SK-N-SH (cell line): ENCODE measurements at regions not wholly inside any gene's neighbourhood (a gene's known extent, or its start where the extent isn't known, plus 50 kb on each side); places are given as distances from the start of the nearest gene placed in this dataset.
A peak's percentile ranks its signal among the peaks of the same experiment; 100 is the strongest.

Experiments
- CTCF ChIA-PET: fragments of 300-600, 350-600 bp; formaldehyde crosslinking; extraction: SDS; loops from one replicate; lab custom pipeline; 2021; lab: Yijun Ruan, JAX
- POLR2A ChIA-PET: fragments of 350-600 bp; sonication (Branson Sonifier 250); formaldehyde crosslinking; extraction: SDS; loops from one replicate; lab custom pipeline; 2020; ENCODE audit warnings: antibody characterized with exemption, inconsistent platforms; lab: Yijun Ruan, JAX
- DNase-seq: peaks from one replicate; pipeline ENCODE4 v3.0.0; 2012
- H2AFZ ChIP-seq: fragments of 200-600 bp; sonication (generic); 2 replicates; pipeline ENCODE4 v1.8.1; 2016; ENCODE audit warnings: antibody characterized with exemption, mild to moderate bottlenecking, low read depth
- H3F3A ChIP-seq: fragments of 200-600 bp; sonication (generic); replicated peaks from 2 replicates; pipeline ENCODE3; 2016; ENCODE audit warnings: antibody characterized with exemption, mild to moderate bottlenecking; ENCODE audit not compliant: insufficient read depth
- H3K27ac ChIP-seq, 2 experiments: fragments of 200-500 bp in 1 of 2; fragments of 200-600 bp in 1 of 2; sonication (Bioruptor generic) in 1 of 2; sonication (generic), shearing (Covaris generic) in 1 of 2; 2 replicates each; pipeline versions ENCODE4 v1.5.1 to v1.6.1; 2014 to 2016; ENCODE audit warnings: low read depth in 2 of 2, inconsistent platforms in 1 of 2, low read length in 1 of 2, mild to moderate bottlenecking in 1 of 2, mixed read lengths in 1 of 2
- H3K27me3 ChIP-seq: fragments of 200-600 bp; sonication (generic), shearing (Covaris generic); 2 replicates; pipeline ENCODE4 v1.6.1; 2016; ENCODE audit warnings: mixed run types; ENCODE audit not compliant: insufficient read depth
- H3K36me3 ChIP-seq, 2 experiments: fragments of 200-500 bp in 1 of 2; fragments of 200-600 bp in 1 of 2; sonication (Bioruptor generic) in 1 of 2; sonication (generic) in 1 of 2; replicated peaks in 1 of 2; 2 replicates each; pipeline versions ENCODE3 to v1.5.1; 2014 to 2016; ENCODE audit warnings: low read length in 1 of 2, mild to moderate bottlenecking in 1 of 2; ENCODE audit not compliant: insufficient read depth in 2 of 2, control insufficient read depth in 1 of 2
- H3K4me1 ChIP-seq, 2 experiments: fragments of 200-500 bp in 1 of 2; fragments of 200-600 bp in 1 of 2; sonication (Bioruptor generic) in 1 of 2; sonication (generic), shearing (Covaris generic) in 1 of 2; 2 replicates each; pipeline versions ENCODE4 v1.5.1 to v1.6.1; 2014 to 2016; ENCODE audit warnings: low read depth in 1 of 2, low read length in 1 of 2, mixed run types in 1 of 2; ENCODE audit not compliant: insufficient read depth in 2 of 2, control insufficient read depth in 1 of 2
- H3K4me2 ChIP-seq: fragments of 200-600 bp; sonication (generic), shearing (Covaris generic); 2 replicates; pipeline ENCODE4 v1.6.1; 2017; ENCODE audit warnings: mixed run types
- H3K4me3 ChIP-seq, 2 experiments: fragments of 200-500 bp in 1 of 2; fragments of 200-600 bp in 1 of 2; sonication (Bioruptor generic) in 1 of 2; sonication (generic), shearing (Covaris generic) in 1 of 2; 2 replicates each; pipeline versions ENCODE4 v1.5.1 to v1.8.1; 2014 to 2016; ENCODE audit warnings: low read depth in 2 of 2, inconsistent platforms in 1 of 2, low read length in 1 of 2, mild to moderate bottlenecking in 1 of 2, mixed read lengths in 1 of 2, moderate library complexity in 1 of 2
- H3K79me2 ChIP-seq: fragments of 200-600 bp; sonication (generic); 2 replicates; pipeline ENCODE4 v1.8.1; 2017; ENCODE audit warnings: mild to moderate bottlenecking; ENCODE audit not compliant: insufficient read depth
- H3K9ac ChIP-seq: fragments of 200-600 bp; sonication (generic); 2 replicates; pipeline ENCODE4 v1.6.1; 2017; ENCODE audit warnings: mixed run types
- H3K9me2 ChIP-seq: fragments of 200-600 bp; sonication (generic); 2 replicates; pipeline ENCODE4 v1.6.1; 2017; ENCODE audit warnings: mixed run types
- H3K9me3 ChIP-seq: fragments of 200-600 bp; sonication (generic); 2 replicates; pipeline ENCODE4 v1.6.1; 2017; ENCODE audit warnings: mixed run types, mild to moderate bottlenecking, moderate library complexity
- H4K20me1 ChIP-seq: fragments of 200-600 bp; sonication (generic); 2 replicates; pipeline ENCODE4 v1.6.1; 2017; ENCODE audit warnings: mild to moderate bottlenecking, mixed run types; ENCODE audit not compliant: insufficient read depth
- CHD2 ChIP-seq: fragments of 150-350 bp; IDR thresholded peaks from 2 replicates; pipeline ENCODE4 v1.6.1; 2018; ENCODE audit warnings: low read length; ENCODE audit not compliant: partially characterized antibody
- ELF1 ChIP-seq: IDR thresholded peaks from 2 replicates; pipeline ENCODE4 v1.4.0; 2012
- EP300 ChIP-seq, 2 experiments: IDR thresholded peaks; 2 replicates each; pipeline versions ENCODE4 v1.4.0 to v1.6.1; 2012; ENCODE audit warnings: borderline replicate concordance in 1 of 2, low read depth in 1 of 2, low read length in 1 of 2
- EZH2phosphoT487 ChIP-seq: fragments of 200-600 bp; sonication (generic); IDR thresholded peaks from 2 replicates; pipeline ENCODE4 v1.6.1; 2017; ENCODE audit warnings: low read depth, mixed run types, mild to moderate bottlenecking, antibody characterized with exemption, moderate library complexity, borderline replicate concordance
- FOSL2 ChIP-seq: IDR thresholded peaks from 2 replicates; pipeline ENCODE4 v1.4.0; 2012; ENCODE audit warnings: low read depth, mild to moderate bottlenecking, moderate library complexity, borderline replicate concordance
- FOXJ3 ChIP-seq: sonication (generic); formaldehyde crosslinking; IDR thresholded peaks from 2 replicates; pipeline ENCODE4 v1.5.1; 2020; ENCODE audit warnings: mild to moderate bottlenecking, missing genetic modification reagents
- FOXM1 ChIP-seq: IDR thresholded peaks from 2 replicates; pipeline ENCODE4 v1.4.0; 2012; ENCODE audit warnings: low read depth, mild to moderate bottlenecking
- GABPA ChIP-seq: IDR thresholded peaks from 2 replicates; pipeline ENCODE4 v1.4.0; 2012; ENCODE audit warnings: low read depth, mild to moderate bottlenecking
- GATA2 ChIP-seq: sonication (generic); formaldehyde crosslinking; IDR thresholded peaks from 2 replicates; pipeline ENCODE4 v1.5.0; 2020; ENCODE audit warnings: mild to moderate bottlenecking, missing genetic modification reagents
- IRF3 ChIP-seq: fragments of 150-350 bp; IDR thresholded peaks from 2 replicates; pipeline ENCODE4 v1.6.1; 2016; ENCODE audit warnings: mild to moderate bottlenecking, low read depth, low read length
- JUND ChIP-seq: IDR thresholded peaks from 2 replicates; pipeline ENCODE4 v1.4.0; 2012
- MEF2A ChIP-seq: IDR thresholded peaks from 2 replicates; pipeline ENCODE4 v1.4.0; 2012; ENCODE audit warnings: low read depth, borderline replicate concordance
- MXI1 ChIP-seq: IDR thresholded peaks from 2 replicates; pipeline ENCODE4 v1.6.1; 2012; ENCODE audit warnings: mild to moderate bottlenecking, low read depth, low read length, improper control_type of control experiment
- NFIC ChIP-seq: IDR thresholded peaks from 2 replicates; pipeline ENCODE4 v1.4.0; 2012; ENCODE audit warnings: borderline replicate concordance
- NRF1 ChIP-seq: IDR thresholded peaks from 2 replicates; pipeline ENCODE4 v1.6.1; 2012; ENCODE audit warnings: low read depth, mild to moderate bottlenecking, low read length
- PBX3 ChIP-seq: IDR thresholded peaks from 2 replicates; pipeline ENCODE4; 2012
- POLR2AphosphoS5 ChIP-seq: IDR thresholded peaks from 2 replicates; pipeline ENCODE4 v1.6.1; 2012; ENCODE audit warnings: low read depth, low read length
- RAD21 ChIP-seq: IDR thresholded peaks from 2 replicates; pipeline ENCODE4 v1.6.1; 2012; ENCODE audit warnings: mild to moderate bottlenecking, low read length
- RCOR1 ChIP-seq: fragments of 150-350 bp; IDR thresholded peaks from 2 replicates; pipeline ENCODE4 v1.6.1; 2017; ENCODE audit warnings: antibody characterized with exemption, low read length
- RFX5 ChIP-seq: IDR thresholded peaks from 2 replicates; pipeline ENCODE4 v1.6.1; 2012; ENCODE audit warnings: mild to moderate bottlenecking, improper control_type of control experiment, low read length
- RXRA ChIP-seq: IDR thresholded peaks from 2 replicates; pipeline ENCODE4 v1.4.0; 2012; ENCODE audit warnings: low read depth, mild to moderate bottlenecking, borderline replicate concordance
- SIN3A ChIP-seq: IDR thresholded peaks from 2 replicates; pipeline ENCODE4 v1.6.1; 2012; ENCODE audit warnings: low read depth, mild to moderate bottlenecking, low read length, moderate library complexity, borderline replicate concordance
- SMC3 ChIP-seq: IDR thresholded peaks from 2 replicates; pipeline ENCODE4 v1.6.1; 2012; ENCODE audit warnings: low read depth, low read length, improper control_type of control experiment
- TAF1 ChIP-seq: IDR thresholded peaks from 2 replicates; pipeline ENCODE4 v1.6.1; 2012; ENCODE audit warnings: low read depth, mild to moderate bottlenecking, low read length, moderate library complexity, borderline replicate concordance
- TCF12 ChIP-seq: IDR thresholded peaks from 2 replicates; pipeline ENCODE4 v1.4.0; 2012
- TEAD4 ChIP-seq: IDR thresholded peaks from 2 replicates; pipeline ENCODE4 v1.4.0; 2012; ENCODE audit warnings: mild to moderate bottlenecking, borderline replicate concordance; ENCODE audit not compliant: insufficient read depth
- USF2 ChIP-seq: fragments of 150-350 bp; IDR thresholded peaks from 2 replicates; pipeline ENCODE4 v1.6.1; 2017; ENCODE audit warnings: antibody characterized with exemption, low read length, low read depth, borderline replicate concordance
- YY1 ChIP-seq: IDR thresholded peaks from 2 replicates; pipeline ENCODE4 v1.4.0; 2012; ENCODE audit warnings: low read depth, mild to moderate bottlenecking
- ZBTB33 ChIP-seq: IDR thresholded peaks from 2 replicates; pipeline ENCODE4 v1.4.0; 2012; ENCODE audit warnings: low read depth, borderline replicate concordance
- WGBS: methylation state at CpG from one replicate; pipeline ENCODE4 v1.1.6; 2017; ENCODE audit warnings: low lambda C conversion rate; 5-methylcytosine and 5-hydroxymethylcytosine counted together
- TF ChIP-seq, protein P1 (sequence below): IDR thresholded peaks from 2 replicates; pipeline ENCODE4 v1.4.0; 2012; ENCODE audit warnings: low read depth

DNA sequence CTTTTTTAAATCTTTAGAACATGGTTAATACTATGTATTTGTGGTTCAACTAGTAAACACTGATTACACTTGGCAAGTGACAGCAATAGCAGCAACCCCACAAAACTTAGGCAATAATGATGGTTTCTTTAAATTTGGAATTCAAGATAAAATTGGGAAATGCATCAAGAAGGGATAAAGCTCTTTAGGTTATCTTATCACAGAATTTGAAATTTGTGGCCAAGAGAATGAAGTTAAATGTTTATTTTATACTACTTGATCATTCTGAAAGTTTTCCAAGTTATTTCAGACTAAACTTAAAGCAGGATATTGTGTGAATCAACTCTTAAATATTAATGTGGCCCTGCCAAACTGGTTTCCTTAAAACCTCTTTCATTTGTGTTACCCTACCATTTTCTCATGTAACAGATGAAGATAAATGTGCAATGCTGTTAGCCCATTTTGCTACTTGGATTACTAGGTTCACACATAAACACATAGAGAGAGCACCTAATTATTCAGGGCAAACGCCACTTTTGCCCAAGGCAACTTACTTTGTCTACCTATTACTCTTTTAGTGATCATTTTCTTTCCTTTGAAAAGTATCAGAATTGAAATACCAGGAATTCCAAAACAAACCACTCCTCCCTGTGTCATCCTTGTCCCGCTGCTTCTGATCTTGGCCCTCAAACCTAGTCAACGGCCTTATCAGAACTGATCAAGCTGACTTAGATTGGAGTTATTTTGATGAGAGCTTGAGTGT lies 186.7 kb upstream of the TENT5A start:
- H3K4me1 ChIP-seq: peaks cover 0 to 40% of the 10 kb centered on the region in 2 experiments; a peak in 3 of 4 replicates
- no peak overlapping the region for H3K4me3 ChIP-seq
- ChIA-PET POLR2A (no interaction called here), CTCF (interaction anchor here (2.1 kb wide), 1 partner anchor 9 kb away, joined by 8 read pairs; no protein-coding TSS in a partner anchor)
- H3K9me3 ChIP-seq: no peaks in the 10 kb centered on the region
- 40% methylated on average over 3 of the region's 3 CpGs for WGBS
- H3K79me2 ChIP-seq: no peaks in the 10 kb centered on the region
- peak overlapping the region; percentile 67; the same call in 1 of the 2 replicates for H2AFZ ChIP-seq
- no peaks in the 10 kb centered on the region for H4K20me1 ChIP-seq
- no peaks in the 10 kb centered on the region for H3K9me2 ChIP-seq
- peaks cover 33% of the 10 kb centered on the region for H3F3A ChIP-seq
- peak overlapping the region; percentile 44; the same call in 1 of the 2 replicates for H3K9ac ChIP-seq
- no peaks in the 10 kb centered on the region for H3K36me3 ChIP-seq
- H3K27ac ChIP-seq: peak overlapping the region; percentile 14 to 93; a peak in 3 of 4 replicates
- H3K4me2 ChIP-seq: peak overlapping the region; percentile 38
- no peaks in the 10 kb centered on the region for H3K27me3 ChIP-seq
- no peak for DNase-seq
- TF ChIP-seq MXI1: no peak
- peak; percentile 52; the same call in 1 of the 2 replicates for TF ChIP-seq JUND
- no peak for TF ChIP-seq CHD2
- peak; percentile 53 for TF ChIP-seq PBX3
- TF ChIP-seq YY1: no peak
- TF ChIP-seq GATA2 (CRISPR knock-in tag): no peak
- peak; percentile 55; the same call in 1 of the 2 replicates for TF ChIP-seq TCF12
- TF ChIP-seq RCOR1: no peak
- peak in 1 of 2 experiments; percentile 32; a peak in 1 of 4 replicates for TF ChIP-seq EP300 (IDR thresholded peaks at IDR 0.05; ENCODE audit: borderline replicate concordance in 1 of 2, low read depth in 1 of 2, low read length in 1 of 2)
- TF ChIP-seq ZBTB33: no peak
- no peak for TF ChIP-seq FOXM1
- no peak for TF ChIP-seq POLR2AphosphoS5
- no peak for TF ChIP-seq IRF3
- no peak for TF ChIP-seq EZH2phosphoT487
- TF ChIP-seq, protein P1, sequence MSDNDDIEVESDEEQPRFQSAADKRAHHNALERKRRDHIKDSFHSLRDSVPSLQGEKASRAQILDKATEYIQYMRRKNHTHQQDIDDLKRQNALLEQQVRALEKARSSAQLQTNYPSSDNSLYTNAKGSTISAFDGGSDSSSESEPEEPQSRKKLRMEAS: no peak
- no peak for TF ChIP-seq SIN3A
- TF ChIP-seq RAD21: no peak
- TF ChIP-seq ELF1: no peak
- no peak for TF ChIP-seq SMC3
- TF ChIP-seq RXRA: 0 out of 2 replicates have a peak, but pooled peaks have one; percentile 26
- TF ChIP-seq FOXJ3 (CRISPR knock-in tag): no peak
- TF ChIP-seq MEF2A: no peak
- TF ChIP-seq NRF1: no peak
- TF ChIP-seq RFX5: no peak
- TF ChIP-seq USF2: no peak
- no peak for TF ChIP-seq GABPA
- TF ChIP-seq TAF1: no peak
- TF ChIP-seq NFIC: no peak
- TF ChIP-seq FOSL2: peak; percentile 44; the same call in 1 of the 2 replicates
- peak; percentile 49; the same call in 1 of the 2 replicates for TF ChIP-seq TEAD4
